ENCODE measurements at regions not wholly inside any gene's neighbourhood (a gene's known extent, or its start where the extent isn't known, plus 50 kb on each side); places are given as distances from the start of the nearest gene placed in this dataset.

DNA sequence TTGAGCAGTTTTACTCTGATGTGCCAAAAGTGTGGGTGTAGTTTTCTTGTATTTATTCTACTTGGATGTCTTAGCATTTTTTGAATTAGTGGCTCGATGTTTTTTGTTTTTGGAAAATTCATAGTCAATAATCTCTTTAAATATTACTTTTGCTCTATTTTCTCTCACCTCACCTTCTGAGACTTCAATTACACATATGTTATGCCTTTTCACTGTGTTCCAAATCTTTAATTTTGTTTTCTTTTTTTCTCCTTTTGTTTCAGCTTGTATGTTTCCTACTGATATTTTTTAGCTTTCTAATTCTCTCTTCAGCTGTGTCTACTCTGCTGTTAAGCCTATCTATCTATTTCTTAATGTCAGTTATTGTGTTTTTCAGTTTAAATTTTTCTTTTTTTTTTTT lies 69.5 kb downstream of the ZNF503 start:
- no peak for TF ChIP-seq CTCF (IDR thresholded peaks at IDR 0.05; ENCODE audit: insufficient read depth, low read depth, low read length, missing control alignments)
- no peak for DNase-seq (ENCODE audit: low read depth)

GRCh38 chr10:75331081-75331480 lies 70.5 kb downstream of the ZNF503 start:
- H3K4me3 ChIP-seq (ENCODE audit: low read depth, low read length), result no peak overlapping the region
- no peak for TF ChIP-seq CTCF (IDR thresholded peaks at IDR 0.05; ENCODE audit: insufficient read depth, low read depth, low read length, missing control alignments)
- no peak for DNase-seq (ENCODE audit: low read depth)

More for the DNA sequence above, 69.5 kb downstream of the ZNF503 start:
- H3K4me3 ChIP-seq (ENCODE audit: low read depth, low read length), result no peak overlapping the region

DNA sequence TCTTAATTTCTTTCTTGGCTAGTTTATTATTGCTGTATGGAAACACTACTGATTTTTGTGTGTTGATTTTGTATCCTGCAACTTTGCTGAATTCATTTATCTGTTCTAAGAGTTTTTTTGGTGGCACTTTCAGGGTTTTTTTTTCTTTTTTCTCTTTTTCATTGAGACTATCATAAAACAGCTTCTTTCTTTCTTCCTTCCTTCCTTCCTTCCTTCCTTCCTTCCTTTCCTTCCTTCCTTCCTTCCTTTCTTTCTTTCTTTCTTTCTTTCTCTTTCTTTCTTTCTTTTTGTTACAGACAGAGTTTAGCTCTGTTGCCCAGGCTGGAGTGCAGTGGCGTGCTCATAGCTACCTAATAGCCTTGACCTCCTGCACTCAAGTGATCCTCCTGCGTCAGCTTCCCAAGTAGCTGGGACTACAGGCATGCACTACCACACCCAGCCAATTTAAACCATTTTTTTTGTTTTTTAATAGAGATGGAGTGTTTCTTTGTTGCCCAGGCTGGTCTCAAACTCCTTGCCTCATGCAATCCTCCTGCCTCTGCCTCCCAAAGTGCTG lies 72.3 kb downstream of the ZNF503 start:
- DNase-seq (ENCODE audit: low read depth), result no peak
- no peak for TF ChIP-seq CTCF (IDR thresholded peaks at IDR 0.05; ENCODE audit: insufficient read depth, low read depth, low read length, missing control alignments)

GRCh38 chr10:75326306-75326705 lies 75.3 kb downstream of the ZNF503 start:
- no peak overlapping the region for H3K4me3 ChIP-seq (ENCODE audit: low read depth, low read length)
- TF ChIP-seq CTCF (IDR thresholded peaks at IDR 0.05; ENCODE audit: insufficient read depth, low read depth, low read length, missing control alignments), result no peak
- DNase-seq (ENCODE audit: low read depth), result no peak

More for the DNA sequence above, 72.3 kb downstream of the ZNF503 start:
- no peak overlapping the region for H3K4me3 ChIP-seq (ENCODE audit: low read depth, low read length)

DNA sequence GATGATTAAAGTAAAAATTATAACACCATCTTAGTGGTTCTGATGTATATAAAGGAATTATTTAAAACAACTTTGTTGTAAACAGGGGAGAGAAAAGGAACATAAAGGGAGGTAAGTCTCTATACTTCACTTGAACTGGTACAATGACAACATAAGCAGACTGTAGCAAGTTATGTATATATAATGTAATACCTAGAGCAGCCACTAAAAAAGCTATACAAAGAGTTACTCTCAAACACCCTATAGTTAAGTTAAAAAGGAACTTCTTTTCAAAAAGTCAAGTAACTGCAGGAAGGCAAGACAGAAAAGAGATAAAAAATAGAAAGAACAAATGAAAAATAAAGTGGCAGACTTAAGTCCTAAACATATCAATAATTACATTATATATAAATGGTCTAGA lies 82.3 kb downstream of the ZNF503 start:
- TF ChIP-seq CTCF (IDR thresholded peaks at IDR 0.05; ENCODE audit: insufficient read depth, low read depth, low read length, missing control alignments), result no peak
- H3K4me3 ChIP-seq (ENCODE audit: low read depth, low read length), result no peak overlapping the region
- DNase-seq (ENCODE audit: low read depth), result no peak

DNA sequence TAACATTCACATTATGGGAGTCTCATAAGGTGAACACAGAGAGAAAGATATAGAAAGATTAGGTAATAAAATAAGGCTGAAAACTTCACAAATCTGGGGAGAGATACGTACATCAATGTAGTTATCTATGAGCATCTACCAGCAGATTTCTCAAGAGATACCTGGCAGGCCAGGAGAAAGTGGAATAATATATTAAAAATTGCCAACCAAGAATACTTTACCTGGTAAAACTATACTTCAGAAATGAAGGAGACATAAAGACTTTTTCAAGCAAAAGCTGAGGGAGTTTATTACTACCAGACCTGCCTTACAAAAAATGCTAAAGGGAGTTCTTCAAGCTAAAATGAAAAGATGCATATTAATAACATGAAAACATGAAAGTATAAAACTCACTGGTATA lies 78.8 kb upstream of the COMTD1 start:
- H3K4me3 ChIP-seq (ENCODE audit: low read depth, low read length), result no peak overlapping the region
- no peak for DNase-seq (ENCODE audit: low read depth)
- no peak for TF ChIP-seq CTCF (IDR thresholded peaks at IDR 0.05; ENCODE audit: insufficient read depth, low read depth, low read length, missing control alignments)

GRCh38 chr10:75312440-75312839 lies 76.7 kb upstream of the COMTD1 start:
- H3K4me3 ChIP-seq (ENCODE audit: low read depth, low read length), result no peak overlapping the region
- DNase-seq (ENCODE audit: low read depth), result no peak
- no peak for TF ChIP-seq CTCF (IDR thresholded peaks at IDR 0.05; ENCODE audit: insufficient read depth, low read depth, low read length, missing control alignments)

Measured in GM12865 (cell line).